HCT116 (cell line): ENCODE measurements at regions not wholly inside any gene's neighbourhood (a gene's known extent, or its start where the extent isn't known, plus 50 kb on each side); places are given as distances from the start of the nearest gene placed in this dataset.

Source experiments
- ATAC-seq: fragments of 200-7000 bp; cut with Tn5 transposase; 2 replicates; pipeline ENCODE4 v1.9.1; 2020; ENCODE audit warnings: mild to moderate bottlenecking, moderate library complexity
- BruUV-seq: library from RNA; stranded (reverse); fragments of 400-500 nt; replicated peaks from 2 replicates; lab custom pipeline; 2021; lab: Mats Ljungman, UMichigan
- CTCF ChIA-PET: fragments of 300-600 bp; sonication (Branson Sonifier 250); formaldehyde crosslinking; loops from one replicate; lab custom pipeline; 2021; ENCODE audit warnings: antibody characterized with exemption; lab: Charles Lee
- POLR2A ChIA-PET: fragments of 300-600, 350-600 bp; sonication (Branson Sonifier 250); formaldehyde crosslinking; loops from one replicate; lab custom pipeline; 2021; ENCODE audit warnings: antibody characterized with exemption; lab: Charles Lee
- RAD21 ChIA-PET, 2 experiments: fragments of 300-600 bp; sonication (Branson Sonifier 250); formaldehyde crosslinking; loops; one replicate each; lab custom pipeline; 2023; ENCODE audit warnings: low total read pairs in 2 of 2; ENCODE audit not compliant: uncharacterized antibody in 2 of 2, unreplicated experiment in 2 of 2, low non-redundant PET in 1 of 2; lab: Charles Lee
- DNase-seq: peaks from one replicate; pipeline ENCODE4 v3.0.0-alpha.2; 2010; ENCODE audit warnings: low read depth, low spot score
- H2AFZ ChIP-seq: fragments of 200-600 bp; shearing (Covaris generic), sonication (generic); 2 replicates; pipeline ENCODE4 v1.6.1; 2017; ENCODE audit warnings: low read depth, mixed run types, mixed read lengths, antibody characterized with exemption, low read length; ENCODE audit not compliant: poor library complexity, severe bottlenecking
- H3K27ac ChIP-seq: 2 replicates; pipeline ENCODE4 v1.5.1; 2012; ENCODE audit warnings: low read depth, low read length
- H3K27me3 ChIP-seq: fragments of 200-600 bp; sonication (generic); 2 replicates; pipeline ENCODE4 v1.6.1; 2016; ENCODE audit warnings: mixed run types, low read length, mixed read lengths; ENCODE audit not compliant: insufficient read depth
- H3K36me3 ChIP-seq, 2 experiments: fragments of 200-500 bp in 1 of 2; fragments of 200-600 bp in 1 of 2; sonication (Bioruptor generic) in 1 of 2; sonication (generic) in 1 of 2; 2 replicates each; pipeline versions ENCODE4 v1.5.1 to v1.6.1; 2014 to 2016; ENCODE audit warnings: low read length in 2 of 2, inconsistent platforms in 1 of 2, mixed read lengths in 1 of 2, mixed run types in 1 of 2; ENCODE audit not compliant: insufficient read depth in 2 of 2, control insufficient read depth in 1 of 2
- H3K4me1 ChIP-seq, 2 experiments: fragments of 200-600 bp in 1 of 2; sonication (generic) in 1 of 2; 2 replicates each; pipeline versions ENCODE4 v1.5.1 to v1.6.1; 2012 to 2017; ENCODE audit warnings: low read length in 2 of 2, inconsistent platforms in 1 of 2, mild to moderate bottlenecking in 1 of 2, mixed read lengths in 1 of 2, mixed run types in 1 of 2, moderate library complexity in 1 of 2; ENCODE audit not compliant: insufficient read depth in 2 of 2, control insufficient read depth in 1 of 2
- H3K4me2 ChIP-seq: fragments of 200-600 bp; sonication (generic); 2 replicates; pipeline ENCODE4 v1.6.1; 2017; ENCODE audit warnings: mixed run types, low read length, mixed read lengths
- H3K4me3 ChIP-seq, 2 experiments: fragments of 200-600 bp in 1 of 2; sonication (generic) in 1 of 2; replicated peaks in 1 of 2; 2 replicates each; pipeline ENCODE4 v1.5.1; 2011 to 2016; ENCODE audit warnings: low read length in 2 of 2, control low read depth in 1 of 2, low read depth in 1 of 2, mild to moderate bottlenecking in 1 of 2, mixed read lengths in 1 of 2, mixed run types in 1 of 2
- H3K79me2 ChIP-seq: fragments of 200-600 bp; sonication (generic); 2 replicates; pipeline ENCODE4 v1.6.1; 2017; ENCODE audit warnings: mild to moderate bottlenecking, mixed run types, low read length, moderate library complexity, mixed read lengths; ENCODE audit not compliant: insufficient read depth
- H3K9ac ChIP-seq: fragments of 200-600 bp; sonication (generic); 2 replicates; pipeline ENCODE4 v1.6.1; 2016; ENCODE audit warnings: low read length, mixed read lengths
- H3K9me2 ChIP-seq: fragments of 200-600 bp; sonication (generic), shearing (Covaris generic); 2 replicates; pipeline ENCODE4 v1.6.1; 2017; ENCODE audit warnings: mixed run types, mild to moderate bottlenecking, moderate library complexity; ENCODE audit not compliant: insufficient read depth
- H3K9me3 ChIP-seq, 2 experiments: fragments of 200-500 bp in 1 of 2; fragments of 200-600 bp in 1 of 2; sonication (Bioruptor generic) in 1 of 2; sonication (generic) in 1 of 2; 2 replicates each; pipeline ENCODE4 v1.6.1; 2014 to 2017; ENCODE audit warnings: low read length in 2 of 2, mixed read lengths in 2 of 2, inconsistent platforms in 1 of 2, low read depth in 1 of 2, mild to moderate bottlenecking in 1 of 2, mixed run types in 1 of 2, moderate library complexity in 1 of 2; ENCODE audit not compliant: control insufficient read depth in 1 of 2, insufficient read depth in 1 of 2
- H4K20me1 ChIP-seq: fragments of 200-600 bp; sonication (generic), shearing (Covaris generic); 2 replicates; pipeline ENCODE4 v1.6.1; 2017; ENCODE audit warnings: mixed run types, mild to moderate bottlenecking, moderate library complexity; ENCODE audit not compliant: insufficient read depth
- CBX3 ChIP-seq: IDR thresholded peaks from 2 replicates; pipeline ENCODE4 v1.6.1; 2012; ENCODE audit warnings: low read depth
- CEBPB ChIP-seq: IDR thresholded peaks from 2 replicates; pipeline ENCODE4 v1.6.1; 2012; ENCODE audit warnings: low read depth
- EZH2phosphoT487 ChIP-seq: fragments of 200-600 bp; IDR thresholded peaks from 2 replicates; pipeline ENCODE4 v1.6.1; 2018; ENCODE audit warnings: antibody characterized with exemption, borderline replicate concordance
- FOSL1 ChIP-seq: IDR thresholded peaks from 2 replicates; pipeline ENCODE4 v1.6.1; 2012; ENCODE audit warnings: low read depth
- RAD21 ChIP-seq: IDR thresholded peaks from 2 replicates; pipeline ENCODE4 v1.6.1; 2012; ENCODE audit warnings: low read depth, mild to moderate bottlenecking
- SIN3A ChIP-seq: IDR thresholded peaks from 2 replicates; pipeline ENCODE4 v1.6.1; 2012; ENCODE audit warnings: low read depth
- SRF ChIP-seq: IDR thresholded peaks from 2 replicates; pipeline ENCODE4 v1.6.1; 2012; ENCODE audit warnings: low read depth
- YY1 ChIP-seq: IDR thresholded peaks from 2 replicates; pipeline ENCODE4 v1.6.1; 2011; ENCODE audit warnings: low read length, low read depth, moderate library complexity, mild to moderate bottlenecking; ENCODE audit not compliant: insufficient replicate concordance; ENCODE audit errors: extremely low read depth
- intact Hi-C: fragments of 100-400 bp; cut with micrococcal nuclease; formaldehyde crosslinking; loops from 2 replicates; pipeline ENCODE4 v1.10.0; 2022
- TF ChIP-seq, protein P1 (sequence below), 3 experiments: fragments of 200-600 bp in 1 of 3; sonication (generic) in 1 of 3; IDR thresholded peaks in 2 of 3; conservative IDR thresholded peaks in 1 of 3; 2 replicates each; pipeline ENCODE4 v1.5.1; 2012 to 2017; ENCODE audit warnings: low read depth in 2 of 3, low read length in 2 of 3, antibody characterized with exemption in 1 of 3, borderline replicate concordance in 1 of 3, control low read depth in 1 of 3, mild to moderate bottlenecking in 1 of 3, mixed read lengths in 1 of 3, mixed run types in 1 of 3, moderate library complexity in 1 of 3; ENCODE audit not compliant: insufficient read depth in 1 of 3

DNA sequence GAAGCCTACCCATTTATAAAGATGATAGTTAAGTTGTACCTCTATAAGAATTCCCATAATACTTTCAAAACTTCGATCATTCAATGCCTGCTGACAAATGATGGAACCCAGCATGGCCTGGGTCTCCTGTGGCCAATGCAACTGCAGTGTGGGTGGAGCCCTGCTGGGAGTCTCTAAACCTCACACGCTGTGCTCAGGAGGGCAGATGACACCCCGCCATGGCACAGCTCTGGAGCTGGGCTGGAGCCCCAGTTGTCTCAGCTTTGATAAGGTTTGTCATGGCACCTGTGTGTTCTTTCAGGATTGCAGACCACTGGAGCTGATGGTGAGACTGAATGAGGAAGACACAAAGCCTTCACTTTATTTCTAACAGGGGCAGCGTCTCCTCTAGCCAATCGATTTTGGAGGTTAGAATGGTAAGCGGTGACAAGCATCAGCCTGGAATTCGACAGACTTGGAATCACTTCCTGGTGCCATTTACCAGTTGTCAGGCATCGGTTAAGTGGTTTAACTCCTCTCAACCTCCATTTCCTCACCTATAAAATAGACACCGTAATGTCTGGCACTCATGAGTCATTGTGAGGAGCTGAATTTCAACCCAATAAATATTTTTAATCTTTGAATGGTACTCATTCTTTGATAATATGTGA lies 383.6 kb upstream of the SALL3 start:
- Histone ChIP-seq H3K27me3 (no peaks in the 10 kb centered on the region), H3K79me2 (no peaks in the 10 kb centered on the region), H3K4me2 (no peak overlapping the region), H3K27ac (no peak overlapping the region), H2AFZ (no peak overlapping the region)
- intact Hi-C loops, result no loop called here
- RAD21 ChIA-PET, result no interaction called here
- no peak for TF ChIP-seq CEBPB
- TF ChIP-seq FOSL1, result no peak
- no peak for TF ChIP-seq SRF
- TF ChIP-seq CBX3, result no peak
- no peak for TF ChIP-seq SIN3A
- no peak for TF ChIP-seq EZH2phosphoT487
- no peak for TF ChIP-seq YY1
- TF ChIP-seq RAD21, result no peak
- TF ChIP-seq, protein P1, sequence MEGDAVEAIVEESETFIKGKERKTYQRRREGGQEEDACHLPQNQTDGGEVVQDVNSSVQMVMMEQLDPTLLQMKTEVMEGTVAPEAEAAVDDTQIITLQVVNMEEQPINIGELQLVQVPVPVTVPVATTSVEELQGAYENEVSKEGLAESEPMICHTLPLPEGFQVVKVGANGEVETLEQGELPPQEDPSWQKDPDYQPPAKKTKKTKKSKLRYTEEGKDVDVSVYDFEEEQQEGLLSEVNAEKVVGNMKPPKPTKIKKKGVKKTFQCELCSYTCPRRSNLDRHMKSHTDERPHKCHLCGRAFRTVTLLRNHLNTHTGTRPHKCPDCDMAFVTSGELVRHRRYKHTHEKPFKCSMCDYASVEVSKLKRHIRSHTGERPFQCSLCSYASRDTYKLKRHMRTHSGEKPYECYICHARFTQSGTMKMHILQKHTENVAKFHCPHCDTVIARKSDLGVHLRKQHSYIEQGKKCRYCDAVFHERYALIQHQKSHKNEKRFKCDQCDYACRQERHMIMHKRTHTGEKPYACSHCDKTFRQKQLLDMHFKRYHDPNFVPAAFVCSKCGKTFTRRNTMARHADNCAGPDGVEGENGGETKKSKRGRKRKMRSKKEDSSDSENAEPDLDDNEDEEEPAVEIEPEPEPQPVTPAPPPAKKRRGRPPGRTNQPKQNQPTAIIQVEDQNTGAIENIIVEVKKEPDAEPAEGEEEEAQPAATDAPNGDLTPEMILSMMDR (IDR thresholded peaks at IDR 0.05 in 2 of 3, conservative IDR thresholded peaks at IDR 0.05 in 1 of 3; ENCODE audit: borderline replicate concordance in 1 of 3, insufficient read depth in 1 of 3, low read depth in 2 of 3, low read length in 2 of 3), result no peak
- TF ChIP-seq, all 23 proteins: peak for 0
- H3K9me3 ChIP-seq, result peaks cover 0 to 16% of the 10 kb centered on the region in 2 experiments; a peak in 2 of 4 replicates
- no peaks in the 10 kb centered on the region; the same call in 1 of the 2 replicates for H4K20me1 ChIP-seq
- ChIA-PET CTCF (no interaction called here), POLR2A (no interaction called here)
- no peaks in the 10 kb centered on the region for H3K9me2 ChIP-seq
- H3K4me3 ChIP-seq, result no peak overlapping the region
- H3K9ac ChIP-seq, result no peak overlapping the region
- no peaks in the 10 kb centered on the region for H3K36me3 ChIP-seq
- DNase-seq (no peak), ATAC-seq (no peak)
- H3K4me1 ChIP-seq, result no peaks in the 10 kb centered on the region
- BruUV-seq, result no TSS peak
